ENCODE measurements at regions not wholly inside any gene's neighbourhood (a gene's known extent, or its start where the extent isn't known, plus 50 kb on each side); places are given as distances from the start of the nearest gene placed in this dataset.

- Histone ChIP-seq H3K9me3 (ENCODE audit: low read depth) (no peaks in the 10 kb centered on the region), H3K4me3 (no peak overlapping the region), H3K27me3 (no peaks in the 10 kb centered on the region), H3K4me1 (ENCODE audit: low read depth) (no peaks in the 10 kb centered on the region), H3K36me3 (no peaks in the 10 kb centered on the region), H3K27ac (no peak overlapping the region)
- no peak for DNase-seq (ENCODE audit: low read depth in 1 of 2, low spot score in 1 of 2)
- TF ChIP-seq, protein P1, sequence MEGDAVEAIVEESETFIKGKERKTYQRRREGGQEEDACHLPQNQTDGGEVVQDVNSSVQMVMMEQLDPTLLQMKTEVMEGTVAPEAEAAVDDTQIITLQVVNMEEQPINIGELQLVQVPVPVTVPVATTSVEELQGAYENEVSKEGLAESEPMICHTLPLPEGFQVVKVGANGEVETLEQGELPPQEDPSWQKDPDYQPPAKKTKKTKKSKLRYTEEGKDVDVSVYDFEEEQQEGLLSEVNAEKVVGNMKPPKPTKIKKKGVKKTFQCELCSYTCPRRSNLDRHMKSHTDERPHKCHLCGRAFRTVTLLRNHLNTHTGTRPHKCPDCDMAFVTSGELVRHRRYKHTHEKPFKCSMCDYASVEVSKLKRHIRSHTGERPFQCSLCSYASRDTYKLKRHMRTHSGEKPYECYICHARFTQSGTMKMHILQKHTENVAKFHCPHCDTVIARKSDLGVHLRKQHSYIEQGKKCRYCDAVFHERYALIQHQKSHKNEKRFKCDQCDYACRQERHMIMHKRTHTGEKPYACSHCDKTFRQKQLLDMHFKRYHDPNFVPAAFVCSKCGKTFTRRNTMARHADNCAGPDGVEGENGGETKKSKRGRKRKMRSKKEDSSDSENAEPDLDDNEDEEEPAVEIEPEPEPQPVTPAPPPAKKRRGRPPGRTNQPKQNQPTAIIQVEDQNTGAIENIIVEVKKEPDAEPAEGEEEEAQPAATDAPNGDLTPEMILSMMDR (IDR thresholded peaks at IDR 0.05; ENCODE audit: low read depth, low read length): no peak
Measured at GRCh38 chr5:104941030-104941645, 1378.5 kb upstream of the NUDT12 start.

- no peaks in the 10 kb centered on the region for H3K9me3 ChIP-seq (ENCODE audit: low read depth)
- no peak for DNase-seq (ENCODE audit: low read depth in 1 of 2, low spot score in 1 of 2)
- H3K4me1 ChIP-seq (ENCODE audit: low read depth): no peaks in the 10 kb centered on the region
- TF ChIP-seq, protein P1 (IDR thresholded peaks at IDR 0.05; ENCODE audit: low read depth, low read length): no peak
- no peaks in the 10 kb centered on the region for H3K36me3 ChIP-seq
- H3K27ac ChIP-seq: no peak overlapping the region
- H3K4me3 ChIP-seq: no peak overlapping the region
- no peaks in the 10 kb centered on the region for H3K27me3 ChIP-seq
Measured at GRCh38 chr5:104937598-104937997, 1375.0 kb upstream of the NUDT12 start.

DNA sequence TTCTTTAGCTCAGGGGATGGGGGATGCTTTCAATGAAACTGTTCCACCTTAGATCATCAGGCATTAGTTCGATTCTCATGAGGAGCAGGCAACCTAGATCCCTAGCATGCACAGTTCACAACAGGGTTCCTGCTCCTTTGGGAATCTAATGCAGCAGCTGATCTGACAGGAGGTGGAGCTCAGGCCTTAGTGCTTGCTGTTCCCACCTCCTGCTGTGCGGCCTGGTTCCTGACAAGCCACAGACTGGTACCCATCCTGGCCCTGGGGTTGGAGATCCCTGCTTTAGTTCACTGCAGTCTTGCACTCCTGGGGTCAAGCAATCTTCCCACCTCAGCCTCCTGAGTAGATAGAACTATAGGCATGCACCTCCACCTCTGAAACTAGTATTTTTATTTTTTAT, 1369.8 kb upstream of the NUDT12 start:
- no peak for DNase-seq (ENCODE audit: low read depth in 1 of 2, low spot score in 1 of 2)
- H3K27me3 ChIP-seq: no peaks in the 10 kb centered on the region

DNA sequence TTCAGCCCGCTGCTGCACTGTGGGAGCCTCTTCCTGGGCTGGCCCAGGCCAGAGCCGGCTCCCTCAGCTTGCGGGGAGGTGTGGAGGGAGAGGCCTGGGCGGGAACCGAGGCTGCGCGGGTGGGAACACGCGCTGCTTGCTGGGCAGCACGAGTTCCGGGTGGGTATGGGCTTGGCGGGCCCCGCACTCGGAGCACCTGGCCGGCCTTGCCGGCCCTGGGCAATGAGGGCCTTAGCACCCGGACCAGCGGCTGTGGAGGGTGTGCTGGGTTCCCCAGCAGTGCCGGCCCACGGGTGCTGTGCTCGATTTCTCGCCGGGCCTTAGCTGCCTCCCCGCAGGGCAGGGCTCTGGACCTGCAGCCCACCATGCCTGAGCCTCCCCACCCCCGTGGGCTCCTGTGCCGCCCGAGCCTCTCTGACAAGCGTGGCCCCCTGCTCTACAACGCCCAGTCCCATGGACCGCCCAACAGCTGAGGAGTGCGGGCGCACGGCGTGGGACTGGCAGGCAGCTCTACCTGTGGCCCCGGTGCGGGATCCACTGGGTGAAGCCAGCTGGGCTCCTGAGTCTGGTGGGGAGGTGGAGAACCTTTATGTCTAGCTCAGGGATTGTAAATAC, 1366.4 kb upstream of the NUDT12 start:
- DNase-seq (ENCODE audit: low read depth in 1 of 2, low spot score in 1 of 2): no peak
- TF ChIP-seq, protein P1 (IDR thresholded peaks at IDR 0.05; ENCODE audit: low read depth, low read length): no peak
- no peak overlapping the region for H3K4me3 ChIP-seq
- no peaks in the 10 kb centered on the region for H3K27me3 ChIP-seq
- H3K9me3 ChIP-seq (ENCODE audit: low read depth): no peaks in the 10 kb centered on the region
- no peaks in the 10 kb centered on the region for H3K4me1 ChIP-seq (ENCODE audit: low read depth)
- no peaks in the 10 kb centered on the region for H3K36me3 ChIP-seq
- no peak overlapping the region for H3K27ac ChIP-seq

More for the DNA sequence above, 1369.8 kb upstream of the NUDT12 start:
- TF ChIP-seq, protein P1 (IDR thresholded peaks at IDR 0.05; ENCODE audit: low read depth, low read length): no peak
- H3K36me3 ChIP-seq: no peaks in the 10 kb centered on the region
- no peaks in the 10 kb centered on the region for H3K9me3 ChIP-seq (ENCODE audit: low read depth)
- no peaks in the 10 kb centered on the region for H3K4me1 ChIP-seq (ENCODE audit: low read depth)
- H3K4me3 ChIP-seq: no peak overlapping the region
- H3K27ac ChIP-seq: no peak overlapping the region

- no peaks in the 10 kb centered on the region for H3K9me3 ChIP-seq (ENCODE audit: low read depth)
- no peaks in the 10 kb centered on the region for H3K4me1 ChIP-seq (ENCODE audit: low read depth)
- H3K27me3 ChIP-seq: no peaks in the 10 kb centered on the region
- no peak overlapping the region for H3K4me3 ChIP-seq
- TF ChIP-seq, protein P1 (IDR thresholded peaks at IDR 0.05; ENCODE audit: low read depth, low read length): no peak
- no peaks in the 10 kb centered on the region for H3K36me3 ChIP-seq
- no peak overlapping the region for H3K27ac ChIP-seq
- DNase-seq (ENCODE audit: low read depth in 1 of 2, low spot score in 1 of 2): no peak
Measured at GRCh38 chr5:104915226-104915625, 1352.6 kb upstream of the NUDT12 start.
